ENCODE measurements at regions not wholly inside any gene's neighbourhood (a gene's known extent, or its start where the extent isn't known, plus 50 kb on each side); places are given as distances from the start of the nearest gene placed in this dataset.

- intact Hi-C loops (cut with micrococcal nuclease) = no loop called here
Observed at GRCh38 chr17:52271781-52272180, 113.3 kb upstream of the CA10 start.

DNA sequence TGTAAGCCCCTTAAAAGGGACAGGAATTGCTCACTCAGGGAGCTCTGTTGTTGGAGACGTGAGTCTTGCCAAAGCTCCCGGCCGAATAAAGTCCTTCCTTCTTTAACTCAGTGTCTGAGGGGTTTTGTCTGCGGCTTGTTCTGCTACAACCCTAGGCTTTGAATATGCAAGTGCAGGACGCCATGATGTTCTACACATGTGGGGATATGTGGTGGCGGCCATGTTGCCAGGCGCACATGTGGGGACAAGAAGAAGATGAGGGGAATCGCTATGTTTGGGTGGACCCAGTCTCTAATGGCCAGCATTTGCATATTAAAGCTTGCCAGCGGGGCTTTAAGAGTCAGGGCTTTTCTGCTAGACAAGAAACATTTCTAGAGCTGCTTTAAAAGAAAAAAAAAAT, 96.8 kb upstream of the CA10 start:
- H4K20me1 ChIP-seq (ENCODE audit: insufficient read depth, low read length) = no peaks in the 10 kb centered on the region
- no peaks in the 10 kb centered on the region for H3K79me2 ChIP-seq (ENCODE audit: insufficient read depth, low read length)
- H3K27ac ChIP-seq (ENCODE audit: low read depth in 1 of 2, low read length in 2 of 2) = no peak overlapping the region
- H3K9ac ChIP-seq (ENCODE audit: insufficient read depth, low read length, poor library complexity, severe bottlenecking) = no peak overlapping the region
- H3K27me3 Mint-ChIP-seq (ENCODE audit: low read depth in 3 of 3) = peaks cover 0 to 3% (median 2%) of the 10 kb centered on the region in 3 donors
- no peaks in the 10 kb centered on the region for H3K4me1 ChIP-seq (ENCODE audit: control insufficient read depth in 1 of 2, insufficient read depth in 2 of 2, low read length in 2 of 2)
- no peak overlapping the region for H3K27ac Mint-ChIP-seq
- no peak overlapping the region for H3K4me2 ChIP-seq (replicated peaks; ENCODE audit: extremely low read depth, low read length, poor library complexity, severe bottlenecking)
- 94% methylated on average over 5 of the region's 9 CpGs for WGBS (ENCODE audit: insufficient coverage)
- H2AFZ ChIP-seq (ENCODE audit: insufficient read depth, low read depth, low read length, poor library complexity, severe bottlenecking) = no peak overlapping the region
- no peak overlapping the region for H3K4me3 ChIP-seq (replicated peaks in 1 of 3; ENCODE audit: low read depth in 2 of 3, low read length in 3 of 3)
- H3K36me3 Mint-ChIP-seq = no peaks in the 10 kb centered on the region
- H3K9me3 Mint-ChIP-seq = peaks cover 0 to 2% (median 0%) of the 10 kb centered on the region in 7 donors
- DNase-seq = no peak
- no peak overlapping the region for H3K4me3 Mint-ChIP-seq
- no peaks in the 10 kb centered on the region for H3K36me3 ChIP-seq (replicated peaks in 1 of 2; ENCODE audit: control insufficient read depth in 1 of 2, insufficient read depth in 2 of 2, low read length in 2 of 2)
- H3K9me3 ChIP-seq (replicated peaks in 1 of 2; ENCODE audit: control insufficient read depth in 1 of 2, insufficient read depth in 1 of 2, low read length in 2 of 2) = no peaks in the 10 kb centered on the region
- H3K27me3 ChIP-seq (ENCODE audit: control insufficient read depth in 2 of 2, insufficient read depth in 2 of 2, low read length in 2 of 2) = no peaks in the 10 kb centered on the region
- intact Hi-C loops (cut with micrococcal nuclease) = no loop called here
- no peaks in the 10 kb centered on the region for H3K4me1 Mint-ChIP-seq
- TF ChIP-seq, protein P1, sequence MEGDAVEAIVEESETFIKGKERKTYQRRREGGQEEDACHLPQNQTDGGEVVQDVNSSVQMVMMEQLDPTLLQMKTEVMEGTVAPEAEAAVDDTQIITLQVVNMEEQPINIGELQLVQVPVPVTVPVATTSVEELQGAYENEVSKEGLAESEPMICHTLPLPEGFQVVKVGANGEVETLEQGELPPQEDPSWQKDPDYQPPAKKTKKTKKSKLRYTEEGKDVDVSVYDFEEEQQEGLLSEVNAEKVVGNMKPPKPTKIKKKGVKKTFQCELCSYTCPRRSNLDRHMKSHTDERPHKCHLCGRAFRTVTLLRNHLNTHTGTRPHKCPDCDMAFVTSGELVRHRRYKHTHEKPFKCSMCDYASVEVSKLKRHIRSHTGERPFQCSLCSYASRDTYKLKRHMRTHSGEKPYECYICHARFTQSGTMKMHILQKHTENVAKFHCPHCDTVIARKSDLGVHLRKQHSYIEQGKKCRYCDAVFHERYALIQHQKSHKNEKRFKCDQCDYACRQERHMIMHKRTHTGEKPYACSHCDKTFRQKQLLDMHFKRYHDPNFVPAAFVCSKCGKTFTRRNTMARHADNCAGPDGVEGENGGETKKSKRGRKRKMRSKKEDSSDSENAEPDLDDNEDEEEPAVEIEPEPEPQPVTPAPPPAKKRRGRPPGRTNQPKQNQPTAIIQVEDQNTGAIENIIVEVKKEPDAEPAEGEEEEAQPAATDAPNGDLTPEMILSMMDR (IDR thresholded peaks at IDR 0.05) = no peak

More at GRCh38 chr17:52271781-52272180, 113.3 kb upstream of the CA10 start:
- Mint-ChIP-seq H3K27ac (no peak overlapping the region), H3K36me3 (no peaks in the 10 kb centered on the region), H3K4me3 (no peak overlapping the region), H3K9me3 (peaks cover 0 to 3% (median 0%) of the 10 kb centered on the region in 7 donors), H3K27me3 (ENCODE audit: low read depth in 3 of 3) (no peaks in the 10 kb centered on the region), H3K4me1 (no peaks in the 10 kb centered on the region)
- Histone ChIP-seq H3K36me3 (replicated peaks in 1 of 2; ENCODE audit: control insufficient read depth in 1 of 2, insufficient read depth in 2 of 2, low read length in 2 of 2) (no peaks in the 10 kb centered on the region), H3K4me3 (replicated peaks in 1 of 3; ENCODE audit: low read depth in 2 of 3, low read length in 3 of 3) (no peak overlapping the region), H3K79me2 (ENCODE audit: insufficient read depth, low read length) (no peaks in the 10 kb centered on the region), H3K27ac (ENCODE audit: low read depth in 1 of 2, low read length in 2 of 2) (no peak overlapping the region), H3K9ac (ENCODE audit: insufficient read depth, low read length, poor library complexity, severe bottlenecking) (no peak overlapping the region), H3K4me1 (ENCODE audit: control insufficient read depth in 1 of 2, insufficient read depth in 2 of 2, low read length in 2 of 2) (no peaks in the 10 kb centered on the region), H2AFZ (ENCODE audit: insufficient read depth, low read depth, low read length, poor library complexity, severe bottlenecking) (no peak overlapping the region), H4K20me1 (ENCODE audit: insufficient read depth, low read length) (no peaks in the 10 kb centered on the region), H3K4me2 (replicated peaks; ENCODE audit: extremely low read depth, low read length, poor library complexity, severe bottlenecking) (no peak overlapping the region), H3K27me3 (ENCODE audit: control insufficient read depth in 2 of 2, insufficient read depth in 2 of 2, low read length in 2 of 2) (no peaks in the 10 kb centered on the region), H3K9me3 (replicated peaks in 1 of 2; ENCODE audit: control insufficient read depth in 1 of 2, insufficient read depth in 1 of 2, low read length in 2 of 2) (no peaks in the 10 kb centered on the region)
- no CpG with 5 or more reads among the region's 1 CpG for WGBS (ENCODE audit: insufficient coverage)
- TF ChIP-seq, protein P1 (IDR thresholded peaks at IDR 0.05) = no peak
- DNase-seq = no peak
